Left kidney (tissue), 1 donor: ENCODE measurements at regions not wholly inside any gene's neighbourhood (a gene's known extent, or its start where the extent isn't known, plus 50 kb on each side); places are given as distances from the start of the nearest gene placed in this dataset.
A peak's percentile ranks its signal among the peaks of the same experiment; 100 is the strongest.
"Not testable (repeated sequence)": the region's sequence is repeated elsewhere in the genome, so short reads cannot be mapped to it uniquely, and the experiment has no call there.

ENCODE experiments used
- DNase-seq: peaks from one replicate; pipeline ENCODE4 v3.0.0-alpha.2; 2013

GRCh38 chrX:39409246-39409917 is 608.1 kb downstream of the MID1IP1 start:
- DNase-seq: no peak

GRCh38 chrX:39414290-39414854 is 613.1 kb downstream of the MID1IP1 start:
- DNase-seq: no peak

- no peak for DNase-seq
These were observed 615.4 kb downstream of the MID1IP1 start for GRCh38 chrX:39416547-39417260.

GRCh38 chrX:39418254-39418704 is 617.0 kb downstream of the MID1IP1 start:
- DNase-seq: no peak

- DNase-seq: peak; percentile 39
These were observed 617.7 kb downstream of the MID1IP1 start for GRCh38 chrX:39418731-39419638.

- no peak for DNase-seq
These were observed 619.7 kb downstream of the MID1IP1 start for GRCh38 chrX:39421006-39421405.

- no peak for DNase-seq
These were observed 624.0 kb downstream of the MID1IP1 start for GRCh38 chrX:39425124-39425806.

- DNase-seq: no peak
These were observed 624.8 kb downstream of the MID1IP1 start for GRCh38 chrX:39426101-39426500.

GRCh38 chrX:39427492-39427891 is 626.2 kb downstream of the MID1IP1 start:
- no peak for DNase-seq

GRCh38 chrX:39427906-39428305 is 626.6 kb downstream of the MID1IP1 start:
- no peak for DNase-seq

GRCh38 chrX:39430551-39430950 is 629.3 kb downstream of the MID1IP1 start:
- DNase-seq: no peak

GRCh38 chrX:39431893-39432292 is 630.6 kb downstream of the MID1IP1 start:
- DNase-seq: no peak

- DNase-seq: not testable (repeated sequence)
These were observed 633.4 kb downstream of the MID1IP1 start for GRCh38 chrX:39434671-39435070.

GRCh38 chrX:39436538-39436937 is 635.3 kb downstream of the MID1IP1 start:
- DNase-seq: not testable (repeated sequence)

GRCh38 chrX:39437670-39438441 is 636.6 kb downstream of the MID1IP1 start:
- DNase-seq: no peak

- no peak for DNase-seq
These were observed 637.6 kb downstream of the MID1IP1 start for GRCh38 chrX:39438603-39439602.

- no peak for DNase-seq
These were observed 638.9 kb downstream of the MID1IP1 start for GRCh38 chrX:39439906-39440798.

GRCh38 chrX:39440799-39441284 is 639.6 kb downstream of the MID1IP1 start:
- DNase-seq: no peak
